A673 (cell line): ENCODE measurements at regions not wholly inside any gene's neighbourhood (a gene's known extent, or its start where the extent isn't known, plus 50 kb on each side); places are given as distances from the start of the nearest gene placed in this dataset.

Source experiments
- CTCF ChIP-seq: fragments of 300-800, 200-600 bp; sonication (generic); conservative IDR thresholded peaks from 2 replicates; pipeline ENCODE4 v1.5.1; 2017; ENCODE audit warnings: low read depth, mild to moderate bottlenecking, antibody characterized with exemption, low read length, moderate library complexity, mixed read lengths
- EZH2 ChIP-seq: fragments of 200-600 bp; sonication (generic); IDR thresholded peaks from 2 replicates; pipeline ENCODE4 v1.6.1; 2017; ENCODE audit warnings: borderline replicate concordance, low read depth, mild to moderate bottlenecking, mixed read lengths, antibody characterized with exemption, low read length; ENCODE audit not compliant: poor library complexity, severe bottlenecking

- TF ChIP-seq CTCF (no peak), EZH2 (no peak)
Observed at GRCh38 chr1:29934255-29934772, 698.0 kb downstream of the PTPRU start.
